Stimulated activated CD8-positive, alpha-beta memory T cell treated with anti-CD3 and anti-CD28 coated beads, Interleukin-4, amount 100 ng/mL, for 4 hours (primary cell): ENCODE measurements at regions not wholly inside any gene's neighbourhood (a gene's known extent, or its start where the extent isn't known, plus 50 kb on each side); places are given as distances from the start of the nearest gene placed in this dataset.
"Not testable (repeated sequence)": the region's sequence is repeated elsewhere in the genome, so short reads cannot be mapped to it uniquely, and the experiment has no call there.

Experiments used
- DNase-seq, 2 donors: peaks; one replicate each; pipeline ENCODE4 v3.0.0-alpha.2; 2020; ENCODE audit warnings: low read depth in 2 of 2, low spot score in 1 of 2

- not testable (repeated sequence) for DNase-seq
These were observed 210.8 kb downstream of the CCDC74A start for GRCh38 chr2:131738533-131738932.

- DNase-seq, result not testable (repeated sequence)
These were observed 211.3 kb downstream of the CCDC74A start for GRCh38 chr2:131738996-131739434.

- DNase-seq, result no peak
These were observed 226.2 kb downstream of the CCDC74A start for GRCh38 chr2:131753640-131754561.

GRCh38 chr2:131754929-131755720, 227.4 kb downstream of the CCDC74A start:
- no peak for DNase-seq

- no peak for DNase-seq
These were observed 228.6 kb downstream of the CCDC74A start for GRCh38 chr2:131756141-131756907.

GRCh38 chr2:131758941-131759340, 231.3 kb downstream of the CCDC74A start:
- not testable (repeated sequence) for DNase-seq

GRCh38 chr2:131774955-131775555, 247.4 kb downstream of the CCDC74A start:
- DNase-seq, result not testable (repeated sequence)

GRCh38 chr2:131775903-131776506, 248.3 kb downstream of the CCDC74A start:
- DNase-seq, result not testable (repeated sequence)

- not testable (repeated sequence) for DNase-seq
These were observed 252.8 kb downstream of the CCDC74A start for GRCh38 chr2:131780446-131780845.

- no peak for DNase-seq
These were observed 273.6 kb downstream of the CCDC74A start for GRCh38 chr2:131801210-131801744.

- DNase-seq, result peak; percentile 37 to 45
These were observed 274.2 kb downstream of the CCDC74A start for GRCh38 chr2:131801745-131802350.

GRCh38 chr2:131802351-131802836, 274.7 kb downstream of the CCDC74A start:
- DNase-seq, result peak in 1 of 2 donors; percentile 12

- DNase-seq, result not testable (repeated sequence)
These were observed 275.5 kb downstream of the CCDC74A start for GRCh38 chr2:131803237-131803636.

- not testable (repeated sequence) for DNase-seq
These were observed 284.9 kb downstream of the CCDC74A start for GRCh38 chr2:131812605-131813004.

GRCh38 chr2:131813378-131813777, 285.7 kb downstream of the CCDC74A start:
- DNase-seq, result not testable (repeated sequence)

- DNase-seq, result not testable (repeated sequence)
These were observed 290.7 kb downstream of the CCDC74A start for GRCh38 chr2:131818267-131818973.

GRCh38 chr2:131822237-131822721, 294.6 kb downstream of the CCDC74A start:
- not testable (repeated sequence) for DNase-seq

- DNase-seq, result not testable (repeated sequence)
These were observed 295.4 kb downstream of the CCDC74A start for GRCh38 chr2:131823058-131823457.
